Mucosa of gallbladder (tissue), 1 donor: ENCODE measurements at regions not wholly inside any gene's neighbourhood (a gene's known extent, or its start where the extent isn't known, plus 50 kb on each side); places are given as distances from the start of the nearest gene placed in this dataset.

Experiments used
- DNase-seq: peaks from one replicate; pipeline ENCODE4 v3.0.0-alpha.2; 2020; ENCODE audit warnings: low spot score
- donor health status: DM: no; HTN: no; CAD: no.

DNA sequence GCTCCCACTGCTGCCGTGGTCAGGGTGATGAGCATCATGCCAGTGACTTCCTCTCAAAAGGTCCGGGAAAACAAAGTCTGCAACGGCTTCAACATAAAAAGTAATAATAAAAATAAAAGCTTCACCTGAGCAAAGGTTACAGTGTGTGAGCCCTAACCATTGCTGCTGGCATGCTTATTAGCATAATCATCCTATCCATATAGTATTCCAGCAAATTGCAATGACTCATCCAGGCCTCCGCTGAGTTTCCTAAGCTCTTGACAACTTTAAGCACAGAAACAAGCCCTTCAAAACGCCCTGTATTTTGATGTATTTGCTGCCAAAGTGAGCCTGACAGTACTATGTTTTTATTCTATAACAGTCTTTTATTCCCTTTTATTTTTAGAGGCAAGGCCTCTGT is 100.5 kb downstream of the AASDH start:
- no peak for DNase-seq

DNA sequence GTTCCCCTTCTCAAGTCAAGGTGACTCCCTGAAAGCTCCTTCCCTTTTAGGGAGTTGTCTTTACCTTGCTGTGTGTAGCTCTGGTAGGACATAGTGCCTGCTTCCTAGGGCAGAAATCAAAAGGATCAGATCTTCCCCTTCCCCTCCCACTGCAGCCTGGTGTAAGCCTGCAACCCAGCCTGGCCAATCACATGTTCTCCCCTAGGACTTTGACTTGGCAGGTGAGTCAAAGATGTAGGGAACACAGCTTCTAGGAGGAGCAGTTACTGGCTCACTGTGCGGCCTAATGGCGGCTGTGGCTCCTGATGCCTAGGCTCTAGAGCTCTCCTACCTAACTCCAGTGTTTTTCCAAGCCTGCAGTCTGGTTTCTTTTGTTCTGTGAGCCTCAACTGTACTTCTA is 103.9 kb downstream of the AASDH start:
- DNase-seq, result no peak

DNA sequence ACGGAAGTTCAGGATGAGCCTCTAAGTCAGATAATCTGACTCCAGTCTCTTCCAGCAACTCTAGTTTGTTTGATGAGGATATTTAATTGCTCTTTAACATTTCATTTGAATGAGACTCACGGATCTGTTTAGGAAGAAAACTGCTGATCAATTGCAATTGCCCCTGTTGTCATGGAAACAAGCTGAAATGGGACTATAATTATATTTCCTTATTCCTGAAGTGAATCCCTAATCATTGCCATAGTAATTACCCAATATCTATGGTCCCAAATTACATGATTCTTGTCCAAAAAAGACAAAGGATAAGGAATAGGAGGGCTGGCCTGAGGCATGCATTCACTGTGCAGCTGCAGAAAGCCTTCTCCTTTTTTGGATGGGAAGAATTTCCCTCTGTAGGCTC is 105.3 kb downstream of the AASDH start:
- no peak for DNase-seq

DNA sequence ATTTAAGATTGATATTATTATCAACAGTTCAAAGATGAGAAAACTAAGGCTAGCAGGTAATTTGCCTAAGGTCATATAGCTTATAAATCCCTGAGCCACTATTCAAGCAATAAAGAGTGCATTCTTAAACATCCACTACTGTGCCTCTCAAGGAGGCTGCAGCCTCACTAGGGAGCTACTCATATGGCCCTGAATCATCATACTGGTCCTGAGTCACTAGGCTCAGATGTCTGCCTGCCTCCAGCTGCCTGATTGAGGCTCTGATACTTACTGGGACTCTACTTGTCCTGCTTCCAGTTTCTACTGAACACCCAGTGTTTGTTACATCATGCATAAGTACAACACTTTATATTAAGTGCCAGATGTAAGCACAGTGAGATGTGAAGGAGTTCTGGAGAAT is 110.7 kb downstream of the AASDH start:
- no peak for DNase-seq

DNA sequence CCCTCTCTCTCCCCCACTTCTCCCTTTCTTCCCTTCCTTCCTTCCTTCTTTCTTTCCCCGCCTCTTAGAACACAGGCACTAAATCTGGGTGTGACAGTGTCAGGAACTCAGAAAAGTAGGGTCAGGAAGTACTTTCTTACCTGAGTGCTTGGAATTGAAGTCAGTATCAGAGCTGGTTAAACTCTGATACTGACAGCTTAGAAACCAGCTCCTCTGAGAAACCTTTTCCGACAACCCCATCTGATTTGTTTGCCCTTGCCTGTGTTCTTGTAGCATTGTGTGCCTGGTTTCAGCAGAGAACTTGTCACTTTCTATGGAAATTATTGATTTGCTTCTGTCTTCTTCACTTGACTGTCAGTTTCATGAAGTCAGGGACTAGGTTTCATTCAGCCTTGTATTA is 113.9 kb downstream of the AASDH start:
- DNase-seq, result no peak

DNA sequence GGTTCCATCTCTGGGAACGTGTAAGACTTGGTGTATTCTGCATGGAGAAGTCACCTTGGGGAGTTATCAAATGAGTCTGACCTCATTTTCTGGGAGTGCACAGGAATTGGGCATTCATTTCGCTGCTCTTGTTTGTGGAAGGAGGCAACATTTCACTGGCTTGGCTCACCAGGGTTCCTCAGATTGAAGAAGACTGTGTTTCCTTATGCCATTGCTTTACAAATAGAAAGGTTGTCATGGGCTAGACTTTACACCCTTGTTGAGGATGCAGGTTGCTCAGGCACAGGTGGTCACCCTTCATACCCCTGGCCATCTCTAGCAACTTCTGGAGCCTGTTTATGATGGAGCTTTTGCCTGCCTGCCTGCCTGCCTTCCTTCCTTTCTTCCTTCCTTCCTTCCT is 114.4 kb downstream of the AASDH start:
- DNase-seq, result no peak

DNA sequence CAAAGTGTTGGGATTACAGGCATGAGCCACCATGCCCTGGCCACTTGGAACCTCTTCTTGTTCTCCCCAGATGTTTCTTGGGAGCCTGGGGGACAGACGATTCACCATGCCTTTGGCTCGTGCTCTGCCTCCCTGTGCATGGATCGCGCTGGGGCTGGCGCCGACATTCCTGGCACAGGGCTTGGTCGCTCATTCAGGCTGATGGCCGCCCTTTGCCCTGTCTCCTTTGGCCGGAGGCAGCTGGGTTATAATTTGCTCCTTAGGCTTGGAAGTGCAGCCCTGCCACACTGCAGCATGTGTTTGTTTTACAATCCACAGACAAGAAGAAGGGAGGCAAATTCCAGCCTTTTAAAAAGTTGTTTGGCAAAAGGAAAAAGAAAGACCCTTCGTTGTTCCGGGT is 115.3 kb downstream of the AASDH start:
- peak; percentile 63 for DNase-seq

DNA sequence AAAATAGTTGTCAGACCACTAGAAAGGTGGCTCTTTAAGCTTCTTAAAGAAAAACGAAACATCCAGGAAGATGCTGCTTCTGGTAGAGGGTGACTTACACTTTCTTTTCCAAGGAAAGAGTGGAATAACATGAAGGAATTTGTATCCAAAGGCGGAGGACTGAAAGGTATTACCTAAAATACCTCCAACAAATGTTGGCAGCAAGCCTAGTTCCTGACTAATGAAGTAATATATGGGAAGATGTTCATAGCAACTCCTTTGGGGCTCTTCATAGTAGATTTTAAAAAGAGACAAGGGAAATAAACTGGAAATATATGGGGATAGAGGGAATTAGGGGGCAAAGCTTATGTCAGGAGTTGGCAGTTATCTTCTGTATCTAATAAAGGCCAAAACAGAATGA is 116.2 kb downstream of the AASDH start:
- DNase-seq, result no peak

DNA sequence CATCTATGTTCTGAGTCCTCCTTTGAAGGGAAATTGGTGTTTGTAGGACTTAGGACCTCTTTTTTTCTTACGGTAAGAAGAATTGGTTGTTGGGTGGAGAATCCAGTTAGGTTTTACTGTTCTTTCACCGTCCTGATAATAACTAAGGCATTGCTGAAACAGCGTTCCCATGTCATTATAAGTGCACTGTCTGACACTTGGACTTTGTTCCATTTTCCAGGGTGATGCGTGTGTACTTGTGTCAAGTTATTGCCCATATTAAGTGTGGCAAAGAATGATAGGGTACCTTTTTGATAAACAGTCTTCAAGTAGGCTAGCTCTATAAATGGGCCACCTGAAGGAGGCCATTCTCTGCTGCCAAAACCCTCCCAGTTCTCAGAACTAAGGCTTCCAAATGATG is 119.7 kb downstream of the AASDH start:
- no peak for DNase-seq

DNA sequence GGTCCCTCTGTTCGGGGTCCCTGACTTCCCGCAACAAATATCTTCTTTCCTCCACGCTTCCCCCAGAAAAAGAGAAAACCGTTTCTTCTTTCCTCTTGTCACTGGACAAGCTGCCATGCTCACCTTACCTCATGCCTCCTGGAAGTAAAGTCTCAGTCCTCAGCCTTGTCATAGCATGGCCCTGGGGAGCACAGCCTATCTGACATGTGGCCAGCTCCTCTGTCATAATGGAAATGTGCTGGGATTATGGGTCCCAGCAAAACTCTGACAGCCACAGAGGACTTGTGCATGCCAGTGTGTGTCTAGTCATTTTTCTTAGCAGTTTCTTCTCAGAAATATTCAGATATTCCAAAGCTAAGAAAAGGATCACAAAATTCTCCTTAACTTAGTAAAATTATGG is 122.4 kb downstream of the AASDH start:
- DNase-seq, result no peak

DNA sequence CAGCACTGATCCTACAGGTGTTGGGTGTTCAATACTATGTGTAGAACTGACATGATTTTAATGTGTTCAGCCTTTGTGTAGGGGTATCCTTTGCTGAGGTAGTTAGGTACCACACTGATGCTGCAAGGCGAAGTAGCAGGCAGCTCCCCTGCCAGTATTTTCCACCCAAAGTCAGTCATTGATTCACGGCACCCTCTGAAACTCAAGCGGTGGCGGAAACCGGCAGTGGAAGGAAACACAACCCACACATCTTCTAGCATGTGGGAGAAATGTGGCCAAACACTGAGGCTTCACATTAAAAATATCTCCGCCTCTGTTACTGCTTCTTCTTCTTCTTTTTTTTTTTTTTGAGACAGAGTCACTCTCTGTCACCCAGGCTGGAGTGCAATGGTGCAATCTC is 126.3 kb downstream of the AASDH start:
- no peak for DNase-seq

DNA sequence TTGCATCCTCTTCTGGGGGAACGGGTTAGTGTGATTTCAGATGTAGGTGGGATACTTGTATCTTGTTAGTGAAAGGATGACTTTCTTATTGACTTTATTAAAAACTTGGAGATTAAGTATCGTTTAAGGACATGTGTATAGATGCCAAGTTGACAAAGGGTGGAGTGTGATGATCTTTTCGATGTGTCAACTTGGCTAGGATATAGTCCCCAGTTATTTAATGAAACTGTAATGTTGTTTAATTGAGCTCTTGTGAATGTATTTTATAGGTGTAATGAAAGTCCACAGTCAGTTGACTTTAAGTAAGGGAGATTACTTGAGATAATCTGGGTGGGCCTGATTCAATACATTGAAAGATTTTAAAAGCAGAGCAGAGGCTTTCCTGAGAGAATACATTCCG is 127.0 kb downstream of the AASDH start:
- no peak for DNase-seq

DNA sequence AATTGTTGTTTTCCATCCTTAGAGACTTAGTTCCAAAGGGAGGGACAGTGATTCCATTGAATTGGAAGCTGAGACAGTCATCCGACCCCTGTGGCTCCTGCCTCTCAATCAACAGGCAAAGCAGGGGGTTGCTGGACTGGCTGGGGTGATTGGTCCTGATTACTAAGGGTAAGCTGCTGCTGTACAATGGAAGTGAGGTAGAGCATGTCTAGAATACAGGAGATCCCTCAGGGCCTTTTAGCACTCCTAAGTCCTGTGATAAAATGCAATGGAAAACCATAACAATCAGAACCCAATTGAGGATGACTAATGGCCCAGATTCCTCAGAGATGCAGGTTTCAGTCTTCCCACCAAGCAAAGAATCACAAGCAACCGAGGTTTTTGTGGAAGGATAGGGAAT is 127.6 kb downstream of the AASDH start:
- DNase-seq, result no peak

DNA sequence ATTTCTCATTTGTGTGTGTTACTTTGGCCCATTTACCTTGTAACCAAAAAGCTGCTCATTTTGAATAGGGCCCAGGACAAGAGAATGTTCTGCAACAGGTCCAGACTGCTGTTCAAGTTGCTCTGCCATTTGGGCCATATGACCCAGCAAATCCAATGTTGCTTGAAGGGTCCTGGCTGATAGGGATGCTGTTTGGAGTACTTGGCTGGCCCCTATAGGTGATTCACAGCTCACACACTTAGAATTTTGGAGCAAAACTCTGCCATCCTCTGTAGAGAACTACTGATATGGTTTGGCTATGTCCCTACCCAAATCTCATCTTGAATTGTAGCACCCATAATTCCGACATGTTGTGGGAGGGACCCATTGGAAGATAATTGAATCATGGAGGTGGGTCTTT is 131.5 kb downstream of the AASDH start:
- DNase-seq, result no peak

DNA sequence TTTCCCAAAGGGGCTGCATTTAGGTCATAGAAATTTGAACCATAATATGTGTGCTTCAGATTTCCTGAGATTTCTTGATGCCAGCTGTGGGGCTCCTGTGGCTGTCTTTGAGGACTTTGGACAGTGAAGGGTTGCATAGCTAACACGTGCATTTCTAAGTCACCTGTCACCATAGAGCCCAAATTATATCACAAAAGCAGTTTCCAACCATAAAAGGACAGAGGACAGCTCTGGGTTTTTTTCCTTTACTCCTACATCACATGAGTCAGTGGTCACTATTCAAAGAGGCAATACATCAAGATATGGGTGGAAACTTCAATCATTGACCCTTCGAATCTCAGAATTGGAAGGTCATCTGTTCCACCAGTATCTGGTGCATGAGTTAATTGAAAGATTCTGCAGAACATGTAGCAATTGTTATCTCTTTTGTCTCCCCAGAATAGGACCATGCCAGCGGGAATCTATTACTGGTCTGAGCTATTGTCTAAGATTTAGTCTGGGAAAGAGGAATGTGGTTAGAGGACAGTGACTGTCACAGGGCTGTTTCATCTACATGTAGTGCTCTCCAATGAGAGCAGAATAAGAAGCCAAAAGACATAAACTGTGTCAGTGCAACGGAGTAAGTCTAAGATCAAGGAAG is 133.5 kb downstream of the AASDH start:
- DNase-seq, result no peak

DNA sequence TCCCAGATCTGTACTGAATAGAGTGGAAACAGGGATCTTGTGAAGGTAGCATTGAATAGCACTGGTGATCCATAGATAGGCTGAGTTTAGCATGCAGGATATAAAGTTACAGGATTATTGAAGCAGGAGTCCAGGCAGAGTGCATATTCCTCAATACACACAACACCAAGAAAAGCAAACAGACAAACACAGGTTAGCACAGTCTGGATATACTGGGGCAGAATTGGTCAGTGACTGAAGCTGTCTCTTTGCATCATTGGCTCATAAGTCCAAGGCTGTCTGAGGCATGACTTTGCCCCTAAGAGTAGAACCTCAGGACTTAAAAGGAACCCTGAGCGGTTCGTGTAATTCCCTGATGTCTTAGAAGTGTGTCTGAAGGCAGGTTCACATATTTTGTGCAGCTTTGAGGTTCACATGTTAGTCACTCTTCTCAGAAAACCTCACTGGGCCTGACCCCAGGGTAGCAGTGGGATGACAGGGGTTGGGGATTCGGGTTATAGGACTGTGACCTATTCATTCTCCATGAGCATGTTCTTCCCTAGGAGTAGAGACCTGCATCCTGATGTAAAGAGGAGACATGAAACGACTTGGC is 134.6 kb downstream of the AASDH start:
- no peak for DNase-seq

DNA sequence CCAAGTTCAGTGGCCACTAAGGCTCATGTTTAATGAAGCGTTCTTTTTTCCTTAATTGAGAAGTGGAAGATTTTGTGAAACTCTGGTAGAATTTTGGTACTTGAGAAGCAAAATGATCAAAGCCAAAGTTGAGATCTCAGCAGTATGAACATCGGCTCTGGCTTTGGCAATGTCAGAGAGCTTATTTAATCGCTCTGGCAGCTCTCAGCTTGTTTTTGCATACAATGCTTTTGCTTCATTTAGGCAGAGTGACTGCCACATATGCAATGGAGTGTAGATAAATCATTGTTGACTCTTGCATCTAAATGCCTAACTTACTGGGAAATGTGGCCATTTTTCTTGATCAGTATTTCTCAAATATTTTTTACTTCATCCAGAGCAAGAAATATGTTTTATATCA is 135.7 kb downstream of the AASDH start:
- no peak for DNase-seq

DNA sequence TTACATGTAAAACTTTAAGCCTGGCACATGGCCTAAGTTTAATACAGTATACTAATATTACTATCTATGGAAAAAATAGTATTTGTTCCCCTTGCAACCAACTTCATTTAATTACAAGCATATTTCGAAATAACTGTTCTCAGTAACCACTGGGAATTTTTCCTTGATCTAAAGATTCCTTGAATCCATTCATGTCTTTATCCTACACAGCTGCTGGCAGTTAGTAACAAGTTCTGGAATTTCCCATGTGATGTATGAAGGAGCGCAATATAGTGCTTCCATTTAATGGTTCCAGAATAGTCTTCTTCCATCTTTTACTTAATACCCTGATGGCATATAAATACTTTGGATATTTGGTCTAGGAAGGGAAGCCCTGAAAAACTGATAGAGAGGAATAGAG is 136.5 kb downstream of the AASDH start:
- DNase-seq, result no peak

DNA sequence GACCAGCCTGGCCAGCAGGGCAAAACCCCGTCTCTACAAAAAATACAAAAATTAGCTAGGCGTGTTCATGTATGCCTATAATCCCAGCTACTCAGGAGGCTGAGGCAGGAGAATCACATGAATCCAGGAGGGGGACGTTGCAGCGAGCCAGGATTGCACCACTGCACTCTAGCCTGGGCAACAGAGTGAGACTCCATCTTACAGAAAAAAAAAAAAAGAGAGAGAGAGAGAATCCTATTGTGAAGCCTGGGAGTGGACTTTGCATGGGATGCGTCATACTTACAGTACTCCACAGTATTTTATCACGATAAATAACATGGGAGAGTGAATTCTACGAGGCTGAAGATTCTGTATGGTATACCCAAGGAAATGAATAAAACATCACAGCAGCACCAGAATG is 139.6 kb downstream of the AASDH start:
- DNase-seq, result peak; percentile 21

DNA sequence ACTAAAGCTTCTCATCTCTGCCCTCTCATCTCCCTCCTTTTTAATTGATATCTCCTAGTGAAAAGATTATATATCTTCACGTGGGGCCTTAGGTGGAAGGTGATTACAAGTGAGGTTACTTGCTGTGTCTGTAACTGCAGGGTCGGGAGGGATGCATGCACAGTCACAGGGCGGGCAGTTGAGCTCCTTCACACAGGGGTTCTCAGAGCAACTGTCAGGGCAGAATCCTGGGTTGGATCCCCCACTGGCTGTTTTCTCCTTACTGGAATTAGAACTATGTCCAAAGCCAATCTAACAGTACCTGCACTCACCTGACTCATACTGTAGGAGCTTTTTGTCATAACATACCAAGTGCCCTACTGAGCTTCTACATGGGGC is 141.1 kb downstream of the AASDH start:
- DNase-seq, result no peak

DNA sequence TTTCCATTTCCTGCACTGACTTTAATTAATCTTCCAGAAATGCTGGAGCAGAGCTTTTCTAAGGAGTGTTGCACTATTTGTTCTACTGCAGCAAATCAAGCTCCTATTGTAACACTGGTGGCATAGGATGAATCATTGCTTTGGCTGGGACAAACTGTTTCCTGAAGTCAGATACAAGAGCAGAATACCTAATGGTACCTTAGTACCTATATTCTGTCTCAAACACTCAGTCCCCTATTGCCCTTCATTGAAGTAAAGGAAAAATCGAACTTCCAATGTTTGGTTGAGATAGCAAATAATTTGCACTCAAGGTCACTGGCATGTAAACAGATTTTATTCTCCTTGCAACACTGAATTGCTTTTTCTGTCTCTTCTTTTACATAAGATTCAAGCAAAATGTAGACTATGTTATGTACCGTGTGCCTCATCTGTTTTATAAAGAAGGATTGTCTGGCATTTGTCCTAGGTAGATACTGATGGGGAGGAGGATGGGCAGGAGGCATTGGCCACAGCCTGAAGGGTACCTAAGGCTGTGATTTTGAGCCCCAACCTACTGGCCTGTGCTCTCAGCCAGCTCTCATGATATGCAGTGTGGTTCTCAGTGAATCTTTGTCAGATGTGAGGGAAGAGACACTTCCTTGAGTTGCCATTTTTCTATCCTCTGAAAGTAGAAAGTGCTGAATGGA is 141.6 kb downstream of the AASDH start:
- DNase-seq, result no peak

DNA sequence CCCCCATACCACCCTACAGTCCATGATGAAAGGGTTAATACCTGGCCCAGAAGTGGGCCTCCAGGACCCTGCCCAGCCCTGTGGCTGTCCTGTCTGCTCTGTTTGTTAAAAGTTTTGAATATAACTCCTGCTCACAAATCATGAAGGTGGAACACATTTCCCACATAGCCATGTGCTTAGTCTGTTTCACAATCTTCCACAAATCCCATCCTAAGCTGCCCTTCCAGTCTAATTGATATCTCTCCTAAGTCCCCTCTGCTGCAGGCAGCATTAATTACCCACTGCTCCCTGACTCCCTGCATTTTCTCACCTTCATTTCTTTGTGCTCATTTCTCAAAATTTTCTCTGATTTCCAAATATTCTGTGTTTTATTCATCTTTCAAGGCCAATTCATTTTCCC is 142.6 kb downstream of the AASDH start:
- no peak for DNase-seq

DNA sequence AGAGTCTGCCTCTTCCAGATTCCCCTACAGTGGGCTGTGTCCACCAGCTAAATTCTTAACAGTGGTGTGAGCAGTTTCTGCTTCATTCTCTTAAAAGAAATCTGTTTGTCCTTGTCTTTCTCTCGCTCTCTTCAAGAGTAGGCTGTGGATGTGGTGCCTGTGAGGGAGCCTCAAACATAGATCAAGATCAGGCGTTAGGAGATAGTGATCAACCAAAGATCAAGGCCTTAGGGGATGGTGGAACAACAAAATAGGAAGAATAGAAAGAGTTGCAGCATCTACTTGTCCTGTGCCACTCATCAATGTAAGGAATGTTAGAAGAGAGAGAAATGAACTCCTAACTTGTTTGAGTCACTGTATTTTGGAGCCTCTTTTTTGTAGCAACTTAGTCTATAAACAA is 144.2 kb downstream of the AASDH start:
- no peak for DNase-seq

DNA sequence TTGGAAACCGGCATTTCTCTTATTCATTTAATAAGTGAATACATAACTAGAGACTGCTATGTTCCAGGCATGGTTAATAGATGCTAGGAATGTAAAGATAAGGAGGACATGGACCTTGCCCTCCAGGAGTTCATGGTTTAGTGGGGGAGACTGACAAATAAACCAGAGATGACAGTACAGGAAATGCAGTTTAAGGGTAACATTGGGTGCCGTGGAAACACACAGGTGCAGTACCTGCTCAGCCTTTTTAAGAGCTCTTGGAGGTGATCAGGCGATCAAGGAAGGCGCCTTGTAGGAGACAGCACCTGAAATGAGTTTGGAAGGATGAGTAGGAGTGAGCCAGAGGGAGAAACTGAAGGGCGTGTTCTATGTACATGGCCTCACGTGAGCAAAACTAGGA is 145.8 kb downstream of the AASDH start:
- DNase-seq, result peak; percentile 48
